Lung (tissue), 11 donors: ENCODE measurements at regions not wholly inside any gene's neighbourhood (a gene's known extent, or its start where the extent isn't known, plus 50 kb on each side); places are given as distances from the start of the nearest gene placed in this dataset.

Experiments
- ATAC-seq: fragments of 200-7000 bp; cut with Tn5 transposase; one replicate; pipeline ENCODE4 v1.9.1; 2020; ENCODE audit warnings: moderate number of reproducible peaks; ENCODE audit not compliant: insufficient read depth, low FRiP score
- DNase-seq, 3 donors: peaks; one replicate each; pipeline ENCODE4 v3.0.0-alpha.2; 2013 to 2017
- H3K27ac ChIP-seq, 2 donors: one replicate each; pipeline ENCODE4 v1.5.1; 2013; ENCODE audit warnings: mild to moderate bottlenecking in 2 of 2, moderate library complexity in 2 of 2, control low read depth in 1 of 2, inconsistent platforms in 1 of 2, low read depth in 1 of 2, low read length in 1 of 2
- H3K27me3 ChIP-seq, 3 donors: one replicate each; pipeline ENCODE4 v1.5.1; 2013; ENCODE audit warnings: low read length in 2 of 3; ENCODE audit not compliant: control insufficient read depth in 3 of 3, insufficient read depth in 3 of 3
- H3K36me3 ChIP-seq, 4 donors: one replicate each; pipeline ENCODE4 v1.5.1; 2013; ENCODE audit warnings: low read length in 4 of 4, mild to moderate bottlenecking in 1 of 4, moderate library complexity in 1 of 4; ENCODE audit not compliant: control insufficient read depth in 4 of 4, insufficient read depth in 4 of 4
- H3K4me1 ChIP-seq, 5 donors: one replicate each; pipeline ENCODE4 v1.5.1; 2013; ENCODE audit warnings: low read length in 5 of 5, mild to moderate bottlenecking in 2 of 5, moderate library complexity in 1 of 5; ENCODE audit not compliant: control insufficient read depth in 5 of 5, insufficient read depth in 5 of 5
- H3K4me3 ChIP-seq: one replicate; pipeline ENCODE4 v1.5.1; 2013; ENCODE audit warnings: mild to moderate bottlenecking, control low read depth, moderate library complexity
- H3K9ac ChIP-seq, 2 donors: one replicate each; pipeline ENCODE4 v1.5.1; 2013; ENCODE audit warnings: low read length in 2 of 2, control low read depth in 1 of 2; ENCODE audit not compliant: insufficient read depth in 1 of 2
- H3K9me3 ChIP-seq, 4 donors: one replicate each; pipeline ENCODE4 v1.5.1; 2013; ENCODE audit warnings: low read length in 3 of 4, mild to moderate bottlenecking in 1 of 4, moderate library complexity in 1 of 4; ENCODE audit not compliant: control insufficient read depth in 4 of 4, insufficient read depth in 3 of 4
- WGBS, 2 donors: extraction: QIAGEN DNeasy Blood & Tissue Kit; methylation state at CpG; one replicate each; pipeline ENCODE4 v1.1.7; 2013; 5-methylcytosine and 5-hydroxymethylcytosine counted together
- TF ChIP-seq, protein P1 (sequence below): IDR thresholded peaks from 2 replicates; pipeline ENCODE4 v1.5.1; 2012; ENCODE audit warnings: mild to moderate bottlenecking; ENCODE audit errors: control extremely low read depth, extremely low read depth
- donor health status: control.
- donor health status: control.
- donor health status: Bipolar disorder and iron deficiency.
- donor health status: healthy.
- donor health status: DM: yes; HTN: yes; CAD: no.

DNA sequence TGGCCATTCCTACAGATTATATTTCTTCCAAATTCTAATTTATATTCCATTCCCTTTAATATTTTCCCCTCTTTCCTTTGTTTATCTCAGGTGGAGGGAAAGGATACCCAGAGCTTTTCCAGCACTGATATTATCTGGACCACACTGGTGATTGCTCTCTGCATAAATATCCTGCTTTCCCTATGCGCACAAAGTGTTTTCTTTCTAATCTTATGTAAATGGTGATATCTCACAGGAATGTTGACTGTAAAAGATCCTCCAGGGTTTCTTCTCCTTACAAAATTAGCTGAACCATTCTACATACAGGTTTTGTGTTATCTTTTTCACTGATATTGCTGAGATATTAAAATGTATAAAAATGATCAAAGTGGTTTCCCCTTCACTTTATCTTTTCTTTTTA is 59.1 kb upstream of the GALNT13 start:
- Histone ChIP-seq H3K9me3 (peaks cover 0 to 2% (median 0%) of the 10 kb centered on the region in 4 donors), H3K36me3 (no peaks in the 10 kb centered on the region), H3K4me3 (no peak overlapping the region), H3K27ac (no peak overlapping the region), H3K27me3 (no peaks in the 10 kb centered on the region), H3K4me1 (no peaks in the 10 kb centered on the region), H3K9ac (no peak overlapping the region)
- ATAC-seq, result no peak
- 52 to 71% methylated on average over 1 of the region's 1 CpG for WGBS, 2 donors
- no peak for DNase-seq
- TF ChIP-seq, protein P1, sequence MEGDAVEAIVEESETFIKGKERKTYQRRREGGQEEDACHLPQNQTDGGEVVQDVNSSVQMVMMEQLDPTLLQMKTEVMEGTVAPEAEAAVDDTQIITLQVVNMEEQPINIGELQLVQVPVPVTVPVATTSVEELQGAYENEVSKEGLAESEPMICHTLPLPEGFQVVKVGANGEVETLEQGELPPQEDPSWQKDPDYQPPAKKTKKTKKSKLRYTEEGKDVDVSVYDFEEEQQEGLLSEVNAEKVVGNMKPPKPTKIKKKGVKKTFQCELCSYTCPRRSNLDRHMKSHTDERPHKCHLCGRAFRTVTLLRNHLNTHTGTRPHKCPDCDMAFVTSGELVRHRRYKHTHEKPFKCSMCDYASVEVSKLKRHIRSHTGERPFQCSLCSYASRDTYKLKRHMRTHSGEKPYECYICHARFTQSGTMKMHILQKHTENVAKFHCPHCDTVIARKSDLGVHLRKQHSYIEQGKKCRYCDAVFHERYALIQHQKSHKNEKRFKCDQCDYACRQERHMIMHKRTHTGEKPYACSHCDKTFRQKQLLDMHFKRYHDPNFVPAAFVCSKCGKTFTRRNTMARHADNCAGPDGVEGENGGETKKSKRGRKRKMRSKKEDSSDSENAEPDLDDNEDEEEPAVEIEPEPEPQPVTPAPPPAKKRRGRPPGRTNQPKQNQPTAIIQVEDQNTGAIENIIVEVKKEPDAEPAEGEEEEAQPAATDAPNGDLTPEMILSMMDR, result no peak

DNA sequence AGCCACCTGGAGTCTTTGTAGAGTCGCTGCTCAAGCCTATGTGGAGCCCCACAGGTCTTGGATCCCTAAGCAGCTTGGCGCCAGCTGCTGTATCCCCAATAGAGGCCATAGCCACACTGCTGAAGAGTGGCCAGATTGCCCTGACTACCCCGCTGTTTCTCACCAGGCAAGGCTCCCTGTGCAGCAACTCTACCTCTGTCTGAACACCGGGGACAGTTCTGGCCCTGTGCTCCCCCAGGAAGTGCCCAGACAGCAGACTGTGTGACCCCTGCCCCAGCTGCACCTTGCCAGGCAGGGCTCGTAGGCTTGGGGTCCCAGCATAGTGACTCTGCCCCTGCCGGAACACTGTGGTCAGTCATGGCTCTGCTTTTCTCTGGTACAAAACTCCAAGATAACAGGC is 53.5 kb upstream of the GALNT13 start:
- TF ChIP-seq, protein P1, result no peak
- no peaks in the 10 kb centered on the region for H3K4me1 ChIP-seq
- H3K9me3 ChIP-seq, result peaks cover 0 to 9% (median 0%) of the 10 kb centered on the region in 4 donors
- H3K27me3 ChIP-seq, result no peaks in the 10 kb centered on the region
- 83 to 86% methylated on average over 6 of the region's 6 CpGs for WGBS, 2 donors
- ATAC-seq (no peak), DNase-seq (no peak)
- no peaks in the 10 kb centered on the region for H3K36me3 ChIP-seq
- no peak overlapping the region for H3K27ac ChIP-seq
- H3K9ac ChIP-seq, result no peak overlapping the region
- H3K4me3 ChIP-seq, result no peak overlapping the region

DNA sequence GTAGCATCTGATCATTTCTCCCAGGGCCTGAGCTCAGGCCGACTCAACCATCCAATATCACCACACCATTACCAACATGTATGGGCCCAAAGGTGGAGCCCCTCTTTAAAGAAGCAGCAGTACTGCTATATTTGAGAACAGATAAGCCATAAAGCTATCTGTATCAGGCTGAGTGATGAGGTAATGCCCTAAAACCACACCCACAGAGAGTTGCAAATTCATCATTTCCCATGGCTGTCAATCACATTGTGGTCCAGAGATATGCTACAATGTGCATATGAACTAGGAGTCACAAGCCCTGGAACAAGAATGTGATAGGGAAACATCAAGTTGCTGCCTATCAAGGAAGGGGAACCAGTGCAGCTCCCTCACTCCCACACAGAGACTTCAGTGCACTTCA is 52.6 kb upstream of the GALNT13 start:
- Histone ChIP-seq H3K27ac (no peak overlapping the region), H3K9me3 (peaks cover 0 to 9% (median 0%) of the 10 kb centered on the region in 4 donors), H3K36me3 (no peaks in the 10 kb centered on the region), H3K9ac (no peak overlapping the region), H3K4me3 (no peak overlapping the region), H3K4me1 (no peaks in the 10 kb centered on the region), H3K27me3 (no peaks in the 10 kb centered on the region)
- WGBS, 2 donors, result 82 to 86% methylated on average over 1 of the region's 1 CpG
- TF ChIP-seq, protein P1, result no peak
- ATAC-seq, result no peak
- no peak for DNase-seq

DNA sequence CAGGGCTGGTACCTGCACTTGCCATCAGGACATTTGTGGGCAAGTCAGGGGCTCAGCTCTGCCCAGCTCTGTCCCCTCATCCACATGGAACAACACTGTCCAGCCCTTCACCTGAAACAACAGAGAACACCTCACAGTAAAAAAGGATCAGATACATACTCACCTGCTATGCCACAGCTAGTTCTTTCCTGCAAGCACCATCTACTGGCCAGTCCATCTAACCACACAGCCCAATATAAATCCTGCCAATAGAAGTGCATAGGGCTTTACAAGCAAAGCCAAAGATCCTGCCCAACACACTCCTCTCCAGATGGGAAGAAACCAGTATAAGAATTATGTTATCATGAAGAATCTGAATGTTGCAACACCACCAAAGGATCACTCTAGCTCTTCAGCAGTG is 52.2 kb upstream of the GALNT13 start:
- Histone ChIP-seq H3K9me3 (peaks cover 0 to 7% (median 0%) of the 10 kb centered on the region in 4 donors), H3K27ac (no peak overlapping the region), H3K36me3 (no peaks in the 10 kb centered on the region), H3K4me3 (no peak overlapping the region), H3K4me1 (no peaks in the 10 kb centered on the region), H3K27me3 (no peaks in the 10 kb centered on the region), H3K9ac (no peak overlapping the region)
- TF ChIP-seq, protein P1, result no peak
- DNase-seq (no peak), ATAC-seq (no peak)
